H1 (cell line): ENCODE measurements at regions not wholly inside any gene's neighbourhood (a gene's known extent, or its start where the extent isn't known, plus 50 kb on each side); places are given as distances from the start of the nearest gene placed in this dataset.

ENCODE experiments used
- CTCF ChIA-PET: fragments of 300-600 bp; sonication (Branson Sonifier 250); formaldehyde crosslinking; loops from one replicate; lab custom pipeline; 2021; ENCODE audit not compliant: partially characterized antibody; lab: Charles Lee
- POLR2A ChIA-PET: fragments of 300-600 bp; sonication (Branson Sonifier 250); formaldehyde crosslinking; loops from one replicate; lab custom pipeline; 2021; ENCODE audit warnings: inconsistent platforms; ENCODE audit not compliant: partially characterized antibody; lab: Charles Lee
- DNase-seq, 2 experiments: peaks; one replicate each; pipeline versions ENCODE4 v3.0.0 to v3.0.0-alpha.2; 2010 to 2022; ENCODE audit warnings: low spot score in 2 of 2, low read depth in 1 of 2, mixed read lengths in 1 of 2
- FAIRE-seq: peaks from 2 replicates; lab custom pipeline; 2011; peaks lifted over from hg19 to GRCh38; lab: Jason Lieb, UNC
- H2AFZ ChIP-seq: 2 replicates; pipeline ENCODE4 v1.8.1; 2012; ENCODE audit warnings: low read length, inconsistent platforms
- H2AK5ac ChIP-seq: 2 replicates; pipeline ENCODE4 v1.6.1; 2013; ENCODE audit warnings: low read depth, low read length
- H2BK120ac ChIP-seq: replicated peaks from 2 replicates; pipeline ENCODE3; 2013; ENCODE audit warnings: low read depth, low read length, inconsistent platforms
- H2BK12ac ChIP-seq: 2 replicates; pipeline ENCODE4 v1.6.1; 2013; ENCODE audit warnings: low read depth, low read length
- H2BK15ac ChIP-seq: 2 replicates; pipeline ENCODE4 v1.6.1; 2013; ENCODE audit warnings: low read length
- H2BK20ac ChIP-seq: 2 replicates; pipeline ENCODE4 v1.6.1; 2013; ENCODE audit warnings: low read length
- H2BK5ac ChIP-seq: 2 replicates; pipeline ENCODE4 v1.6.1; 2013; ENCODE audit warnings: low read depth, low read length
- H3K14ac ChIP-seq: 2 replicates; pipeline ENCODE4 v1.6.1; 2013; ENCODE audit warnings: inconsistent platforms; ENCODE audit not compliant: insufficient read length
- H3K18ac ChIP-seq: 2 replicates; pipeline ENCODE4 v1.6.1; 2013; ENCODE audit warnings: low read length; ENCODE audit errors: extremely low read depth
- H3K23ac ChIP-seq: 2 replicates; pipeline ENCODE4 v1.6.1; 2013; ENCODE audit warnings: inconsistent platforms; ENCODE audit not compliant: insufficient read length
- H3K23me2 ChIP-seq: 2 replicates; pipeline ENCODE4 v1.6.1; 2013; ENCODE audit warnings: low read depth, low read length
- H3K27ac ChIP-seq: 2 replicates; pipeline ENCODE4 v1.6.1; 2011; ENCODE audit warnings: low read depth, low read length, inconsistent platforms
- H3K27me3 ChIP-seq, 4 experiments: replicated peaks in 1 of 4; 1 replicate in 1 of 4; 2 replicates in 3 of 4; pipeline versions ENCODE4 v1.6.1 to v1.8.1; 2011 to 2013; ENCODE audit warnings: low read length in 3 of 4, mild to moderate bottlenecking in 3 of 4, inconsistent platforms in 2 of 4, mixed read lengths in 2 of 4, moderate library complexity in 1 of 4; ENCODE audit not compliant: control insufficient read depth in 3 of 4, insufficient read depth in 3 of 4; ENCODE audit errors: extremely low read depth in 1 of 4
- H3K36me3 ChIP-seq, 4 experiments: 2 replicates each; pipeline versions ENCODE4 v1.6.1 to v1.8.1; 2011 to 2013; ENCODE audit warnings: mild to moderate bottlenecking in 4 of 4, low read length in 3 of 4, moderate library complexity in 2 of 4, control low read depth in 1 of 4, inconsistent platforms in 1 of 4; ENCODE audit not compliant: insufficient read depth in 4 of 4, control insufficient read depth in 2 of 4
- H3K4ac ChIP-seq: replicated peaks from 2 replicates; pipeline ENCODE3; 2013; ENCODE audit warnings: low read length, low read depth, mixed read lengths, inconsistent platforms; ENCODE audit not compliant: insufficient read length
- H3K4me1 ChIP-seq, 4 experiments: replicated peaks in 1 of 4; 1 replicate in 1 of 4; 2 replicates in 3 of 4; pipeline versions ENCODE4 v1.6.1 to v1.8.1; 2011 to 2013; ENCODE audit warnings: low read length in 3 of 4, inconsistent platforms in 2 of 4, mixed read lengths in 1 of 4; ENCODE audit not compliant: insufficient read depth in 4 of 4, control insufficient read depth in 3 of 4
- H3K4me2 ChIP-seq, 2 experiments: 2 replicates each; pipeline versions ENCODE4 v1.6.1 to v1.8.1; 2011 to 2013; ENCODE audit warnings: low read depth in 2 of 2, low read length in 2 of 2, control low read depth in 1 of 2, inconsistent platforms in 1 of 2, mild to moderate bottlenecking in 1 of 2; ENCODE audit not compliant: insufficient read depth in 1 of 2
- H3K4me3 ChIP-seq, 4 experiments: fragments of 200-600, 300-600 bp in 1 of 4; sonication (generic), shearing (Covaris generic), sonication (Bioruptor Twin) in 1 of 4; 2 replicates each; pipeline versions ENCODE4 v1.5.1 to v1.8.1; 2011 to 2016; ENCODE audit warnings: low read length in 4 of 4, low read depth in 3 of 4, control low read depth in 2 of 4, inconsistent platforms in 2 of 4, mild to moderate bottlenecking in 2 of 4, mixed read lengths in 1 of 4, moderate library complexity in 1 of 4; ENCODE audit not compliant: insufficient read depth in 2 of 4; ENCODE audit errors: extremely low read depth in 1 of 4
- H3K56ac ChIP-seq: replicated peaks from 2 replicates; pipeline ENCODE3; 2013; ENCODE audit warnings: low read depth, mild to moderate bottlenecking, mixed read lengths, low read length, inconsistent platforms; ENCODE audit not compliant: insufficient read length
- H3K79me1 ChIP-seq: 2 replicates; pipeline ENCODE4 v1.6.1; 2013; ENCODE audit warnings: low read depth, low read length, control low read depth
- H3K79me2 ChIP-seq, 2 experiments: 2 replicates each; pipeline versions ENCODE4 v1.6.1 to v1.8.1; 2012 to 2013; ENCODE audit warnings: low read length in 2 of 2, mild to moderate bottlenecking in 2 of 2, inconsistent platforms in 1 of 2; ENCODE audit not compliant: insufficient read depth in 2 of 2, control insufficient read depth in 1 of 2
- H3K9ac ChIP-seq, 4 experiments: replicated peaks in 1 of 4; 1 replicate in 1 of 4; 2 replicates in 3 of 4; pipeline versions ENCODE4 v1.6.1 to v1.8.1; 2011 to 2013; ENCODE audit warnings: low read depth in 3 of 4, low read length in 3 of 4, control low read depth in 2 of 4, mild to moderate bottlenecking in 2 of 4, moderate library complexity in 2 of 4, inconsistent platforms in 1 of 4; ENCODE audit errors: extremely low read depth in 1 of 4
- H3K9me3 ChIP-seq, 2 experiments: 2 replicates each; pipeline versions ENCODE4 v1.6.1 to v1.8.1; 2012 to 2013; ENCODE audit warnings: mild to moderate bottlenecking in 2 of 2, moderate library complexity in 2 of 2, control low read depth in 1 of 2, inconsistent platforms in 1 of 2, low read depth in 1 of 2, low read length in 1 of 2, mixed read lengths in 1 of 2; ENCODE audit not compliant: insufficient read depth in 2 of 2
- H4K20me1 ChIP-seq, 2 experiments: replicated peaks in 1 of 2; 2 replicates each; pipeline versions ENCODE3 to v1.8.1; 2011 to 2013; ENCODE audit warnings: inconsistent platforms in 2 of 2, low read length in 2 of 2, mild to moderate bottlenecking in 1 of 2; ENCODE audit not compliant: insufficient read depth in 2 of 2, control insufficient read depth in 1 of 2
- H4K5ac ChIP-seq: 2 replicates; pipeline ENCODE4 v1.6.1; 2013; ENCODE audit warnings: low read length, low read depth, mixed read lengths, inconsistent platforms; ENCODE audit not compliant: insufficient read length
- H4K8ac ChIP-seq: 2 replicates; pipeline ENCODE4 v1.8.0; 2013; ENCODE audit warnings: mild to moderate bottlenecking, moderate library complexity, low read length, inconsistent platforms; ENCODE audit not compliant: insufficient read depth; ENCODE audit errors: extremely low read depth
- H4K91ac ChIP-seq: replicated peaks from 2 replicates; pipeline ENCODE3; 2013; ENCODE audit warnings: low read length, mixed read lengths, inconsistent platforms; ENCODE audit not compliant: insufficient read length
- BACH1 ChIP-seq: IDR thresholded peaks from 2 replicates; pipeline ENCODE4 v1.6.1; 2012; ENCODE audit warnings: low read length, improper control_type of control experiment
- CHD1 ChIP-seq: IDR thresholded peaks from 2 replicates; pipeline ENCODE4 v1.6.1; 2012; ENCODE audit warnings: low read depth, low read length, improper control_type of control experiment
- SP4 ChIP-seq: IDR thresholded peaks from 2 replicates; pipeline ENCODE4 v1.6.1; 2012; ENCODE audit warnings: low read length, inconsistent platforms
- WGBS, 2 experiments: shearing (Covaris generic) in 1 of 2; methylation state at CpG; one replicate each; pipeline versions ENCODE4 v1.1.6 to v1.1.7; 2013 to 2015; ENCODE audit warnings: low lambda C conversion rate in 2 of 2, mixed read lengths in 2 of 2, inconsistent platforms in 1 of 2, low coverage in 1 of 2, missing lambda C conversion rate in 1 of 2; ENCODE audit not compliant: insufficient replicate concordance in 2 of 2, insufficient coverage in 1 of 2, insufficient read length in 1 of 2; ENCODE audit errors: extremely low coverage in 1 of 2, missing lambda C conversion rate in 1 of 2; 5-methylcytosine and 5-hydroxymethylcytosine counted together

DNA sequence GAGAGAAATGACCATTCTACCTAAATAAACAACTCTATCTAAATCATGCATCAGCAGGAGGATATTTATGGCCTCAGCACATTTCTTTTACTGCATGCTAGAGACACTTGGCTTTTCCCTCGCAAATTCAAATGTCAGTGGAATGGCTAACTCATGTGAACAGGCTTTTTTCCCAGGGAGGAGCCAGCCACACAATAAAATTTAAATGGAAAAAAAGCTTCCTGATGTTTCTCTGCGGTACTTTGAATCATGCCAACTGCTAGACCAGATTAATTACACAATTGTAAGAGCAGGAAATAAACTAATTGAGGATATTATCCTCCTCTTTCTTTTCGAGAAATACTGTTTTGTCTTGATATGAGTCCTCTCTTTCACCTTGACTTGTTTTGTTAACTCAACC is 676.3 kb downstream of the IRS1 start:
- H2AK5ac ChIP-seq, result no peak overlapping the region
- H2BK15ac ChIP-seq, result no peak overlapping the region
- DNase-seq, result no peak
- no peak overlapping the region for H2AFZ ChIP-seq
- no peak overlapping the region for H3K23ac ChIP-seq
- no peaks in the 10 kb centered on the region for H3K27me3 ChIP-seq
- ChIA-PET CTCF (no interaction called here), POLR2A (no interaction called here)
- H4K8ac ChIP-seq, result no peak overlapping the region
- no peak for TF ChIP-seq CHD1
- no peak for TF ChIP-seq SP4
- TF ChIP-seq BACH1, result no peak
- no peak overlapping the region for H4K91ac ChIP-seq
- no peak overlapping the region for H3K56ac ChIP-seq
- H2BK12ac ChIP-seq, result no peak overlapping the region
- H3K23me2 ChIP-seq, result no peaks in the 10 kb centered on the region
- WGBS, 2 experiments, result 59% methylated on average over 3 of the region's 3 CpGs; no CpG with 5 or more reads in 1 of the 2 experiments
- no peak overlapping the region for H2BK120ac ChIP-seq
- H3K4me1 ChIP-seq, result no peaks in the 10 kb centered on the region; a peak in 1 of 7 replicates
- no peak overlapping the region for H2BK5ac ChIP-seq
- H3K4ac ChIP-seq, result no peak overlapping the region
- H3K14ac ChIP-seq, result no peak overlapping the region
- H3K36me3 ChIP-seq, result no peaks in the 10 kb centered on the region
- H4K20me1 ChIP-seq, result no peaks in the 10 kb centered on the region
- no peak for FAIRE-seq
- no peaks in the 10 kb centered on the region for H3K79me2 ChIP-seq
- H3K4me2 ChIP-seq, result no peak overlapping the region
- no peak overlapping the region for H3K9ac ChIP-seq
- H3K4me3 ChIP-seq, result no peak overlapping the region
- no peak overlapping the region for H3K27ac ChIP-seq
- no peak overlapping the region for H3K18ac ChIP-seq
- no peak overlapping the region for H4K5ac ChIP-seq
- no peak overlapping the region for H2BK20ac ChIP-seq
- H3K9me3 ChIP-seq, result no peaks in the 10 kb centered on the region
- H3K79me1 ChIP-seq, result no peaks in the 10 kb centered on the region
